ENCODE measurements at regions not wholly inside any gene's neighbourhood (a gene's known extent, or its start where the extent isn't known, plus 50 kb on each side); places are given as distances from the start of the nearest gene placed in this dataset.

DNA sequence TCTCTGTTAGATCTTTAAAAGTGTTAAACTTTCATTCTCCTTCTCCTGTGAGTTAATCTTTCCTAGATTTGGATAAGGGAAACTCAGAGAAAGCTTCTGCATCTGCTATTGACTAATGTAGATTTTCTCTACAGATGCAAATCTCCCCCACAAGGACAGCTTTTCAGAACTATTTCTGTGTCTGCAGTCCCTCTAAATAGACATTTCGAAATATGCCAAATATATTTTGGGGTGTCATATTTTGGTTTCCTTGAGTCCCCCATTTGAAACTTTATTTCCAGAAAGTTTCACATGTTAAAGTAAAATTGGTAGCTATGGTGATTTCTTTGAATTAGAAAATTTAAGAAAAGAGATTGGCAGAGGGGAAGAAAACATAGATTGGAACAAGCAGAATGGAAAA lies 852.3 kb upstream of the ALCAM start:
- Histone ChIP-seq H3K79me1 (ENCODE audit: insufficient read depth, low read depth, low read length, poor library complexity, severe bottlenecking) (no peaks in the 10 kb centered on the region), H3K18ac (ENCODE audit: insufficient read length, low read depth, low read length) (no peak overlapping the region), H3K79me2 (ENCODE audit: insufficient read depth, low read length) (no peaks in the 10 kb centered on the region), H3K23ac (ENCODE audit: insufficient read length, low read depth, low read length) (no peak overlapping the region), H4K5ac (ENCODE audit: insufficient read length, low read depth, low read length) (no peak overlapping the region), H2BK15ac (ENCODE audit: low read depth, low read length) (no peak overlapping the region), H2BK20ac (ENCODE audit: low read depth, low read length, poor library complexity, severe bottlenecking) (no peak overlapping the region), H3K14ac (ENCODE audit: insufficient read depth, low read length) (no peak overlapping the region), H4K20me1 (ENCODE audit: control insufficient read depth, insufficient read depth, insufficient read length) (no peaks in the 10 kb centered on the region), H3K23me2 (ENCODE audit: insufficient read length, low read depth, low read length, poor library complexity, severe bottlenecking) (no peaks in the 10 kb centered on the region), H3K4me2 (ENCODE audit: insufficient read depth, insufficient read length, low read length) (no peak overlapping the region), H4K8ac (replicated peaks; ENCODE audit: insufficient read length, low read depth, low read length) (no peak overlapping the region), H2BK5ac (ENCODE audit: insufficient read length, low read length) (no peak overlapping the region), H4K91ac (ENCODE audit: insufficient read length, low read depth, low read length) (no peak overlapping the region), H3K4me1 (ENCODE audit: insufficient read depth, low read length) (no peaks in the 10 kb centered on the region; the same call in 1 of the 2 replicates), H3K27me3 (ENCODE audit: insufficient read depth, low read length) (no peaks in the 10 kb centered on the region), H3K9ac (ENCODE audit: extremely low read depth, insufficient read length, low read length) (no peak overlapping the region), H3K4ac (ENCODE audit: low read depth, low read length) (no peak overlapping the region), H2AK5ac (ENCODE audit: insufficient read length, low read length) (no peak overlapping the region), H2BK12ac (ENCODE audit: insufficient read length, low read depth, low read length) (no peak overlapping the region), H3T11ph (ENCODE audit: low read length) (no peak overlapping the region), H3K27ac (ENCODE audit: insufficient read length, low read depth, low read length) (no peak overlapping the region), H3K56ac (ENCODE audit: insufficient read length, low read depth, low read length) (no peak overlapping the region), H2AFZ (ENCODE audit: low read length) (no peak overlapping the region), H2BK120ac (ENCODE audit: low read depth, low read length, poor library complexity, severe bottlenecking) (no peak overlapping the region), H3K9me3 (ENCODE audit: control insufficient read depth, low read depth, low read length) (no peaks in the 10 kb centered on the region)
- Mint-ChIP-seq H3K4me3 (no peak overlapping the region), H3K36me3 (ENCODE audit: insufficient read depth in 1 of 3, low read depth in 3 of 3) (peaks cover 3 to 7% (median 5%) of the 10 kb centered on the region in 3 experiments; a peak in 5 of 7 replicates), H3K27me3 (ENCODE audit: low read depth) (no peaks in the 10 kb centered on the region), H3K9me3 (no peaks in the 10 kb centered on the region), H3K27ac (no peak overlapping the region), H3K4me1 (peaks cover 36 to 43% of the 10 kb centered on the region in 2 experiments)
- WGBS (ENCODE audit: extremely low coverage, insufficient read length, low lambda C conversion rate) = no CpG with 5 or more reads among the region's 1 CpG
- TF ChIP-seq, protein P1, sequence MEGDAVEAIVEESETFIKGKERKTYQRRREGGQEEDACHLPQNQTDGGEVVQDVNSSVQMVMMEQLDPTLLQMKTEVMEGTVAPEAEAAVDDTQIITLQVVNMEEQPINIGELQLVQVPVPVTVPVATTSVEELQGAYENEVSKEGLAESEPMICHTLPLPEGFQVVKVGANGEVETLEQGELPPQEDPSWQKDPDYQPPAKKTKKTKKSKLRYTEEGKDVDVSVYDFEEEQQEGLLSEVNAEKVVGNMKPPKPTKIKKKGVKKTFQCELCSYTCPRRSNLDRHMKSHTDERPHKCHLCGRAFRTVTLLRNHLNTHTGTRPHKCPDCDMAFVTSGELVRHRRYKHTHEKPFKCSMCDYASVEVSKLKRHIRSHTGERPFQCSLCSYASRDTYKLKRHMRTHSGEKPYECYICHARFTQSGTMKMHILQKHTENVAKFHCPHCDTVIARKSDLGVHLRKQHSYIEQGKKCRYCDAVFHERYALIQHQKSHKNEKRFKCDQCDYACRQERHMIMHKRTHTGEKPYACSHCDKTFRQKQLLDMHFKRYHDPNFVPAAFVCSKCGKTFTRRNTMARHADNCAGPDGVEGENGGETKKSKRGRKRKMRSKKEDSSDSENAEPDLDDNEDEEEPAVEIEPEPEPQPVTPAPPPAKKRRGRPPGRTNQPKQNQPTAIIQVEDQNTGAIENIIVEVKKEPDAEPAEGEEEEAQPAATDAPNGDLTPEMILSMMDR (conservative IDR thresholded peaks at IDR 0.05) = no peak
- no peak for DNase-seq
